ENCODE measurements at regions not wholly inside any gene's neighbourhood (a gene's known extent, or its start where the extent isn't known, plus 50 kb on each side); places are given as distances from the start of the nearest gene placed in this dataset.

DNA sequence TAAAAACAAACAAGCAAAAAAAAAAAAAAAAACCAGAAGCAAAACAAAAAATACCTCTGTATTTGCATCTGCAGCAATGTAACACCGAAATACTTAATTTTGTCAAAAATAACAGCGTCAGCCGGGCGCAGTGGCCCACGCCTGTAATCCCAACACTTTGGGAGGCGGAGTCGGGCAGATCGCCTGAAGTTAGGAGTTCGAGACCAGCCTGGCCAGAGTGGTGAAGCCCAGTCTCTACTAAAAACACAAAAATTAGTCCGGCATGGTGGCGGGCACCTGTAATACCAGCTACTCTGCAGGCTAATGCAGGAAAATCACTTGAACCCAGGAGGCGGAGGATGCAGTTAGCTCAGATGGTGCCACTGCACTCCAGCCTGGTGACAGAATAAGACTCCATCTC is 683.5 kb upstream of the CA10 start:
- Mint-ChIP-seq H3K4me3 (ENCODE audit: unreplicated experiment) (no peak overlapping the region), H3K27ac (ENCODE audit: low read depth, unreplicated experiment) (no peak overlapping the region), H3K36me3 (ENCODE audit: insufficient read depth, unreplicated experiment) (no peaks in the 10 kb centered on the region), H3K27me3 (ENCODE audit: insufficient read depth, unreplicated experiment) (peaks cover 70% of the 10 kb centered on the region), H3K9me3 (ENCODE audit: unreplicated experiment) (no peaks in the 10 kb centered on the region), H3K4me1 (ENCODE audit: insufficient read depth, unreplicated experiment) (no peaks in the 10 kb centered on the region)
- CTCF ChIA-PET, result no interaction called here
- no TSS peak for BruUV-seq (replicated peaks)
- DNase-seq (ENCODE audit: unreplicated experiment), result no peak
- intact Hi-C loops (cut with micrococcal nuclease), result no loop called here
- POLR2A ChIA-PET, result no interaction called here
- TF ChIP-seq, protein P1, sequence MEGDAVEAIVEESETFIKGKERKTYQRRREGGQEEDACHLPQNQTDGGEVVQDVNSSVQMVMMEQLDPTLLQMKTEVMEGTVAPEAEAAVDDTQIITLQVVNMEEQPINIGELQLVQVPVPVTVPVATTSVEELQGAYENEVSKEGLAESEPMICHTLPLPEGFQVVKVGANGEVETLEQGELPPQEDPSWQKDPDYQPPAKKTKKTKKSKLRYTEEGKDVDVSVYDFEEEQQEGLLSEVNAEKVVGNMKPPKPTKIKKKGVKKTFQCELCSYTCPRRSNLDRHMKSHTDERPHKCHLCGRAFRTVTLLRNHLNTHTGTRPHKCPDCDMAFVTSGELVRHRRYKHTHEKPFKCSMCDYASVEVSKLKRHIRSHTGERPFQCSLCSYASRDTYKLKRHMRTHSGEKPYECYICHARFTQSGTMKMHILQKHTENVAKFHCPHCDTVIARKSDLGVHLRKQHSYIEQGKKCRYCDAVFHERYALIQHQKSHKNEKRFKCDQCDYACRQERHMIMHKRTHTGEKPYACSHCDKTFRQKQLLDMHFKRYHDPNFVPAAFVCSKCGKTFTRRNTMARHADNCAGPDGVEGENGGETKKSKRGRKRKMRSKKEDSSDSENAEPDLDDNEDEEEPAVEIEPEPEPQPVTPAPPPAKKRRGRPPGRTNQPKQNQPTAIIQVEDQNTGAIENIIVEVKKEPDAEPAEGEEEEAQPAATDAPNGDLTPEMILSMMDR (IDR thresholded peaks at IDR 0.05; ENCODE audit: unreplicated experiment), result no peak

GRCh38 chr17:52837492-52837891 is 679.0 kb upstream of the CA10 start:
- no peak for DNase-seq (ENCODE audit: unreplicated experiment)
- H3K9me3 Mint-ChIP-seq (ENCODE audit: unreplicated experiment), result no peaks in the 10 kb centered on the region
- POLR2A ChIA-PET, result no interaction called here
- no peak overlapping the region for H3K4me3 Mint-ChIP-seq (ENCODE audit: unreplicated experiment)
- TF ChIP-seq, protein P1 (IDR thresholded peaks at IDR 0.05; ENCODE audit: unreplicated experiment), result no peak
- CTCF ChIA-PET, result interaction anchor here (0.6 kb wide), 1 partner anchor 684 kb away, joined by 3 read pairs; no protein-coding TSS in a partner anchor
- H3K27ac Mint-ChIP-seq (ENCODE audit: low read depth, unreplicated experiment), result no peak overlapping the region
- BruUV-seq (replicated peaks), result no TSS peak
- H3K36me3 Mint-ChIP-seq (ENCODE audit: insufficient read depth, unreplicated experiment), result no peaks in the 10 kb centered on the region
- peaks cover 94% of the 10 kb centered on the region for H3K27me3 Mint-ChIP-seq (ENCODE audit: insufficient read depth, unreplicated experiment)
- no peaks in the 10 kb centered on the region for H3K4me1 Mint-ChIP-seq (ENCODE audit: insufficient read depth, unreplicated experiment)
- intact Hi-C loops (cut with micrococcal nuclease), result no loop called here

DNA sequence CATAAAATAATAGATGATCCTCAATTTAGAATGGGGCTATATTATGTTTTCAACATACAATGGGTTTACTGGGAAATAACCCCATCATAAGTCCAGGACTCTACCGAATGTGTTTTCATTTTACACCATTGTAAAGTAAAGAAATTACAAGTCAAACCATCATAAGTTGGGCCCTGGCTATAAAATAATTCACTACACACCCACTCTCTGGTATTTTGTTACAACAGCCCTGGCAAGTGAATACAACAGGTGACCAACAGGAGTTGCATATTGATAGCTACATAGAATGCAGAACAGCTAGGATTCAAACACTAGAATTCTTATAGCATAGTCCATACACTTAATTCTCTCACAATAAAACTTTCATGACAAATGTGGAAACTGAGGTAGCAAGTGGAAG is 673.0 kb upstream of the CA10 start:
- CTCF ChIA-PET, result no interaction called here
- Mint-ChIP-seq H3K9me3 (ENCODE audit: unreplicated experiment) (no peaks in the 10 kb centered on the region), H3K27ac (ENCODE audit: low read depth, unreplicated experiment) (no peak overlapping the region), H3K27me3 (ENCODE audit: insufficient read depth, unreplicated experiment) (peaks cover 49% of the 10 kb centered on the region), H3K4me1 (ENCODE audit: insufficient read depth, unreplicated experiment) (no peaks in the 10 kb centered on the region), H3K4me3 (ENCODE audit: unreplicated experiment) (no peak overlapping the region), H3K36me3 (ENCODE audit: insufficient read depth, unreplicated experiment) (no peaks in the 10 kb centered on the region)
- POLR2A ChIA-PET, result interaction anchor here (0.6 kb wide), 1 partner anchor 710 kb away, joined by 3 read pairs; no protein-coding TSS in a partner anchor
- DNase-seq (ENCODE audit: unreplicated experiment), result no peak
- BruUV-seq (replicated peaks), result no TSS peak
- TF ChIP-seq, protein P1 (IDR thresholded peaks at IDR 0.05; ENCODE audit: unreplicated experiment), result no peak
- intact Hi-C loops (cut with micrococcal nuclease), result no loop called here

DNA sequence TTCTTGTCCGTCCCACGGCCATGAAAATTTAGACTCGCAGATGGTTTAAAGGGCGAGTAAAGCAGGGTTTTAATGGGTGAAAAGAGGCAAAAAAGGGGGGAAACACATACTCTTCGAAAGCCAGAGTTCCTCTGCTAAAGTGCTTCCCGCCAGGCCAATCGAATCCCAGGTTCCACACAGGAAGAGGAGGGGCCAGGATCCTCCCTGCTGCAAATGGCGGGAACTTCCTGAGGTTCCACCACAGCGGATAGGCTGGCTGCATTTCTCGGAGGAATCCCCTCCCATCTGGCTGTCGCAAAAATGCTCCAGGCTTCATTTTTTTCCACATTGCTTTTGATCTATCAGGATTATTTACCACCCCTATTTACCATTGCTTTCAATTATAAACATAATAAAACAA is 670.1 kb upstream of the CA10 start:
- intact Hi-C loops (cut with micrococcal nuclease), result no loop called here
- Mint-ChIP-seq H3K36me3 (ENCODE audit: insufficient read depth, unreplicated experiment) (no peaks in the 10 kb centered on the region), H3K4me3 (ENCODE audit: unreplicated experiment) (no peak overlapping the region), H3K27me3 (ENCODE audit: insufficient read depth, unreplicated experiment) (peaks cover 20% of the 10 kb centered on the region), H3K9me3 (ENCODE audit: unreplicated experiment) (no peaks in the 10 kb centered on the region), H3K27ac (ENCODE audit: low read depth, unreplicated experiment) (no peak overlapping the region), H3K4me1 (ENCODE audit: insufficient read depth, unreplicated experiment) (no peaks in the 10 kb centered on the region)
- TF ChIP-seq, protein P1 (IDR thresholded peaks at IDR 0.05; ENCODE audit: unreplicated experiment), result no peak
- POLR2A ChIA-PET, result no interaction called here
- CTCF ChIA-PET, result no interaction called here
- no TSS peak for BruUV-seq (replicated peaks)
- no peak for DNase-seq (ENCODE audit: unreplicated experiment)
